ENCODE measurements at regions not wholly inside any gene's neighbourhood (a gene's known extent, or its start where the extent isn't known, plus 50 kb on each side); places are given as distances from the start of the nearest gene placed in this dataset.

GRCh38 chr10:121102706-121103105 lies 251.5 kb downstream of the WDR11 start:
- DNase-seq (ENCODE audit: low read depth): no peak
- no peak for TF ChIP-seq CTCF (IDR thresholded peaks at IDR 0.05; ENCODE audit: low read depth, low read length, missing control alignments)
- no peak overlapping the region for H3K4me3 ChIP-seq (ENCODE audit: low read depth, low read length)

- DNase-seq (ENCODE audit: low read depth): no peak
- TF ChIP-seq CTCF (IDR thresholded peaks at IDR 0.05; ENCODE audit: low read depth, low read length, missing control alignments): no peak
- no peak overlapping the region for H3K4me3 ChIP-seq (ENCODE audit: low read depth, low read length)
Measured at GRCh38 chr10:121104476-121105111, 253.4 kb downstream of the WDR11 start.

GRCh38 chr10:121106611-121107010 lies 255.4 kb downstream of the WDR11 start:
- DNase-seq (ENCODE audit: low read depth): no peak
- TF ChIP-seq CTCF (IDR thresholded peaks at IDR 0.05; ENCODE audit: low read depth, low read length, missing control alignments): no peak
- no peak overlapping the region for H3K4me3 ChIP-seq (ENCODE audit: low read depth, low read length)

GRCh38 chr10:121108051-121108450 lies 256.9 kb downstream of the WDR11 start:
- no peak overlapping the region for H3K4me3 ChIP-seq (ENCODE audit: low read depth, low read length)
- TF ChIP-seq CTCF (IDR thresholded peaks at IDR 0.05; ENCODE audit: low read depth, low read length, missing control alignments): no peak
- no peak for DNase-seq (ENCODE audit: low read depth)

GRCh38 chr10:121110369-121110768 lies 259.2 kb downstream of the WDR11 start:
- no peak for DNase-seq (ENCODE audit: low read depth)
- TF ChIP-seq CTCF (IDR thresholded peaks at IDR 0.05; ENCODE audit: low read depth, low read length, missing control alignments): no peak
- H3K4me3 ChIP-seq (ENCODE audit: low read depth, low read length): no peak overlapping the region

- no peak overlapping the region for H3K4me3 ChIP-seq (ENCODE audit: low read depth, low read length)
- TF ChIP-seq CTCF (IDR thresholded peaks at IDR 0.05; ENCODE audit: low read depth, low read length, missing control alignments): no peak
- no peak for DNase-seq (ENCODE audit: low read depth)
Measured at GRCh38 chr10:121112136-121112535, 261.0 kb downstream of the WDR11 start.
